Right lung (tissue), 2 donors: ENCODE measurements at regions not wholly inside any gene's neighbourhood (a gene's known extent, or its start where the extent isn't known, plus 50 kb on each side); places are given as distances from the start of the nearest gene placed in this dataset.

ENCODE experiments used
- DNase-seq, 2 donors: peaks; one replicate each; pipeline ENCODE4 v3.0.0-alpha.2; 2013

DNA sequence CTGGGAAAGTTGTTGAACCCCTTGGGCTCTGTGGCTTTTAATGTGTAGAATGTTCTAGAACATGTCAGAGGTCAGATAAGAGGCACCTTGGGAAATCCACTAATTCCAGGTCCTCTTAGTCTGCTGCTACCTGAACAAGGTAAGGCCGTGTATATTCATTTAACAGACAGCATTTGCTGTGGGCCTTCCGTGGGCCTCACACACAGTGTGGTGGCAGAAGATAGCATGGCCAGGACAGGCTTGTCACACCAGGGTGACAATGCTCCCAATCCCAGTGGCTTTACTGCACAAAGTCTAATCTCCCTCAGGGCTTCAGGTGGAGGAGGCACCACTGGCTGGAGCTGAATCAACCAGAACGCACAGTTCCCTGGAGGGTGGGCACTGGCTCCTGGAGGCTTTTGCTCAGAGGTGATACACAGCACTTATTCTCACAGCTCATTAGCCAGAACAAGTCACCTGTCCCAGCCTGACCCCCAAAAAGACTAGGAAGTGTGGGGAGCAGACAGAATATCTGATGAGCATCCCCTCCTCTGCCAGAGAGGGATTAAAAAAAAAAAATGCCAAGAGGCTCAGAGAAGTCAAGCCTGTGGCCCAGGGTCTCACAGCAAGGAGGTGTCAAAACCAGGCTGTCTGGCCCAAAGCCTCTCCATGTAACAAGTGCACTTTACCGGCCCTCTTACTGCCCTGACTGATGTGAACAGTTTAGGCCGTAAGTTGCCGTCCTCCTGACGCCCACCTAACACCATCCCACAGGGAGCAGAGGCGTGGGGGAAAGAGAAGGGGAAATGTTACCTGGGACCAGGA lies 216.9 kb upstream of the RAB6C start:
- no peak for DNase-seq

GRCh38 chr2:129763190-129763846 lies 216.1 kb upstream of the RAB6C start:
- DNase-seq: no peak

DNA sequence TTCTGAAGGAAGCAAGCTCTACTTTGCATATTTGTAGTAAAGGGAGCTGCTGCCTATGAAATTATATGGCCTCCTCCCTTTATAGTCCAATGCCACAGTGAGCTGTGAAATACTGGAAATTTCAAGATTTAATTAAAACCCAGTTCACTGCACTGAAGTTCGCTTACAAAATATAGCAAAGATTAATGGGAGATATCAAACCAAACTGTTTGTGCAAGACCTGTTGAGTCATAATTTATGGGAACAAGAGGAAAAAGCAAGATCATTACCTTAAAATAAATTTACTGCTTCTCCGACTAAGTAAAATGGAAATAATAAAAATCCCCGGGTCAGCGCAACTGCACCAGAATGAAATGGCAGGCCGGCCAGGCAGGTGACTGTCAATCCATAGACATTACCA lies 215.5 kb upstream of the RAB6C start:
- DNase-seq: no peak

- DNase-seq: no peak
Measured at GRCh38 chr2:129764376-129765325, 214.8 kb upstream of the RAB6C start.

DNA sequence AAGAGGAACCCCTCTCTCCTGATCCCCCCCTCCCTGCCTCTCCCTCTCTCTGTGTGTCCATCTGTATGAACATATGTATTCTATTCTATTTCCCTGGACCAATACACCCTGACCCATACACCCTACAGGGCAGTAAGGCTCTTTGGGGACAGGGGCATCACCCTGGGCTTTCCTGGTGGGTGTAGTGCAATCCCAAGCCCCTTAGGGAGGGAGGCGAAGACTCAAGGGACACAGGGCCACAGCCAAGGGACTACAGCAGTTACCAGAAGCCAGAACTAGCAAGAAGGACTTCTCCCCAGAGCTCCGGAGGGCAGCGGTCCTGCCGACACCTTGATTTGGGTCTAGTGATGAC lies 214.2 kb upstream of the RAB6C start:
- DNase-seq: no peak

DNA sequence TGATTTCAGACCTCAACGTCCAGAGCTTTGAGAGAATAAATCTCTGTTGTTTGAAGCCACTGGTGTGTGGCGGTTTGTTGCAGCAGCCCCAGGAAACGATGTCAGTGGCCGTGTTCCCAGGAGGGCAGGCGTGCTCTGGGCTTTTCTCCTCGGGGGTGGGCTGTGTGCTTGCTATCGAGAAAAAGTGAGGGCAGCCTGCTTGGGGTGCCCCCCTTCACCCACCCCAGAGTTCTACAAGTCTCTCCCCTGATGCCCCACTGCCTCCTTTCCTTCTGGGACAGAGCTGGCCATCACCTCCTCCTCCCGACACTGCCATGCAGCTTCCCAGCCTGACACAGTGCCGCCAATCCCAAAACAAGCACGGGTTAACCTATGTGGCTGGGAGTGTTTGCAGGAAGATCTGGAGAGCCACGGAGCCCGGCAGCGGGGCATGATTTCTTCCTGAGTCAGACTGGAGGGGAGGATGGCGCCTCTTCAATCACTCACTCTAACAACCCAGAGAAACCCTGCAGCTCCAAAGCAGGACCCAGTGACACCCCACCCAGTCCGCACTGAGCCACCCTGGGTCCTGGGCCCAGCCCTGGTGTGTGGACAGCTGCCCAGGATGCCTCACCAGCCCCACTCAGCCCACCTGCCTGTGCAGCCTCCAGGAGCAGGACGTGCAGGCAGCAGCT lies 213.7 kb upstream of the RAB6C start:
- no peak for DNase-seq

DNA sequence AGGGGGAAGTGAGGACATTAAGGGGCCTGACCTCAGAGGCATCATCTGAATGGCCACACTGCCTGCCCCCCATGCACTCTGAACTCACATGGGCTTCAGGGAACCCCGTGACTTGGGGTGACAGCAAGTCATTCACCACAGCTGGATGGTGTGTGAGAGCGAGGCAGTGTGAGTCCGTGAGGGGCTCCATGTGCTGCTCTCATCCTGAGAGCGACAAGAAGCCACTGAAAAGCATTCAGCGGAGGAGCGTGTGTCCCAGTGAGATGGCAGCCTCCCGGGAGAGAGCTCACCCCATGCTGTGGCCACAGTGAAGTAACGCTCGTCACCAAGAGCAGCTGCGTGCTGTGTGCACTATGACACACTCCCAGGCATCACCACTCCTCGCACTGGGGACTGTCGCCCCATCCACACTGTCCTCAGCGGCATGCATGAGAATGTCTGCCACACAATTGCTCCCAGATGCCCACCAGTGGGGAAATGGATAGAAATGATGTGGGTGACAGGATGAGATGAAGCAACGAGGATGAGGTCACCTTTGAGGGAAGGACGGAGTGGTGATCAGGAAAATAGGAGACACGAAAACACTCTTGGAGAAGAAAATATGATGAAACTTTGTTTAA lies 213.0 kb upstream of the RAB6C start:
- no peak for DNase-seq

GRCh38 chr2:129767346-129768035 lies 212.0 kb upstream of the RAB6C start:
- no peak for DNase-seq

GRCh38 chr2:129768036-129768386 lies 211.5 kb upstream of the RAB6C start:
- DNase-seq: no peak

- no peak for DNase-seq
Measured at GRCh38 chr2:129768485-129769184, 210.8 kb upstream of the RAB6C start.

DNA sequence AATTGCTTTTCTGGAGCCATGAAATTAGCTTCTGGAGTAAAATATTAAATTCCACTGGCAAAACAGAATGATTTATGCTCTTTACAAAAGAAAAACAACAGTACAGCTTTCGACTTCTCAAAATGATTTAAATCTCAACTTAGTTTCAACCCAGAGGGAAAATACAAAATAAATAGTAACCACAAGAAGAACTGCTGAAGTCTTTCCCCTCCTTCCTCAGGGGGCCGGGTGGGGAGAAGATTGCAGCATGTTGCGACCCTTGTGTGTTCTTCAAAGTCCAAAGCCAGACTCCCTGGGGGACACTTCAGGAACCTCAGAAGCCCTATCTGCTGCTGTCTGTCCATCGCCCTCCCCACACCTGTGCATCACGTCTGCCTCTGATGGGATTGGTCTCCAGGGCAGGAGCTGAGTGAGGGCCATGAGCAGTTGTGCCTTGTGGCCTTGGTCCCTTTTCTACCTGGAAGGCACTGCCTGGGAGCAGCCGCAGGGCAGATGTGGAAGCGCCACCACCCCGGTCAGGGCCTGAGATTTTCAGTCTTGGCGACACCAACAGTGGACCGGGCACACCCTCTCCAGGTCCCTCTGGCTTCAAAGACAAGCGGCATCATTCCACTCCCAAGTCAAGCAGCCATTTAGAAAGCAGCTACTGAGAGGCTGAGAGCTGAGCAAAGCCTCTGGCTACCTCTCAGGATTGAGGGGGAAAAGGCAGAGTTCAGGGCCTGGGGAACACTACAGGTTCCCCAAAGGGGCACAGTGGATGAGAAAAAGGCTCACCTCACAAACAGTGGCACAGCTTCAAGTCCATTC lies 210.1 kb upstream of the RAB6C start:
- DNase-seq: no peak

- DNase-seq: no peak
Measured at GRCh38 chr2:129771418-129772189, 207.9 kb upstream of the RAB6C start.

DNA sequence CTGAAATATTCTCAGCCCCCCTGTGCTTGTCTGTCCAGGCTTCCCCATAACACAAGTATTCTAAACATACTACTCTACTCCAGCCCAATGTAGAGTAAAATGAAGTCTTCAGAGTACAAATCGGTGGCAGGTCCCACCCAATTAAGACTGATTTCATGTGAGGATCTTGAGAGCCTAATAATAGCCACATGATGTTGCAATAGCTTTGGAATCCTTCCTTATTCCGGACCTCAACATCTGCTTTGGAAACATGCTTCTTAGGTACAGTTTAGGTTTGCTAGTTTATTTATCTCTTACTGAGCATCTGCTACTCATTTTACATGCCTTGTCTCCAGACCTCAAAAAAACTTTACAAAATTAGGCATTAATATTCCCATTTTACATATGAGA lies 207.3 kb upstream of the RAB6C start:
- DNase-seq: no peak

DNA sequence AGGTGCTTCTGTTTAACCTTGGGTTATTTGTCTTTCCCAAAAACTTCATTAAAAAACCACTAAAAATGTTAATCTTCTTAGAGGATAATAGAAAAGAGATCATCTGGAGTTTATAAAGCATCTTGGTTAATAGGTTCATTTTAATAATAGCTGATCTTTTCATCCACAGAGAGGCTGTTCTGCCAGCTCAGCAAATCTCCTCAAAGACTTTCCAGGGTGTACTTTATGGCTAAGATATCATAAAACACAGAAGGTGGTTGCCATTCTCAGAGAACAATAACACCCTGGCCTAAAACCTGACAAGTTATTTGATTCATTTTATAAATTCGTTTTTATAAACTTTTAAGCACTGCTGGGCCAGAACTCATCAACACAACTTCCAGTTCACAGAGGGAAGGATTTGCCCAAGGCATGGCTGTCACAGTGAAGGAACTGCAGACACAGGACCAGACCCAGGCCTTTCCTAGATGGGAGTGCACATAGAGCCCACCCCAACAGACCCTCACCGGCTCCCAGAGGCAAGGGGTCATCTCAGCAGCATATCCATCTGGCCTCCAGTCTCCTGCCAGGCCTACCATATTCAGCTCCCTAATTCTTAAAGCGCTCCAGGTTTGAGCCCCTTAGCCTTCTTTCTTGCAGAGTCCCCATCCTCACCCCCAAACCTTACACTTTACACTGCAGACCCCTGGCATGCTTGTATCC lies 203.4 kb upstream of the RAB6C start:
- DNase-seq: no peak

GRCh38 chr2:129777146-129777545 lies 202.3 kb upstream of the RAB6C start:
- no peak for DNase-seq

- DNase-seq: no peak
Measured at GRCh38 chr2:129777762-129778583, 201.5 kb upstream of the RAB6C start.

DNA sequence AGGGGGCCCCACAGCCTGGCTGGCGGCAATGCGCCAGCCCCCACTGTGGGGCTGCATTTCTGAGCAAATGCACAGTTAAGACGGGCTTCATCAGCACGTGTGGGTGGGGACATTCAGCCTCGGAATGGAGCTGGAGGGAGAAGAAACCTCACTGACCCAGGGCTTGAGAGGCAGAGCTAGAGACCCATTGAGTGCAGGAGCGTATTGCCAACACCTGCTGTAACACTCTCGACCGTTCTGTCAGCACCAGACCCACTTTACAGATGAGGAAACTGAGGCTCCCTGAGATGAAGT lies 200.9 kb upstream of the RAB6C start:
- DNase-seq: no peak
